Esophagus muscularis mucosa (tissue), 4 donors: ENCODE measurements at regions not wholly inside any gene's neighbourhood (a gene's known extent, or its start where the extent isn't known, plus 50 kb on each side); places are given as distances from the start of the nearest gene placed in this dataset.

Experiments used
- DNase-seq: peaks from one replicate; pipeline ENCODE4 v3.0.0-alpha.2; 2017; ENCODE audit errors: extremely low spot score
- H3K27ac ChIP-seq, 4 donors: fragments of 200-600 bp; sonication (generic); replicated peaks in 1 of 4; 1 replicate in 3 of 4; 2 replicates in 1 of 4; pipeline ENCODE4 v1.5.1; 2016 to 2019; ENCODE audit warnings: mild to moderate bottlenecking in 1 of 4
- H3K27me3 ChIP-seq, 4 donors: fragments of 200-600 bp; sonication (generic); one replicate each; pipeline versions ENCODE4 v1.5.1 to v1.6.0; 2016 to 2019
- H3K36me3 ChIP-seq, 4 donors: fragments of 200-600 bp; sonication (generic); one replicate each; pipeline ENCODE4 v1.5.1; 2016 to 2019
- H3K4me1 ChIP-seq, 4 donors: fragments of 200-600 bp; sonication (generic); one replicate each; pipeline ENCODE4 v1.5.1; 2016 to 2019
- H3K4me3 ChIP-seq, 4 donors: fragments of 200-600 bp; sonication (generic); 1 replicate in 2 of 4; 2 replicates in 2 of 4; pipeline ENCODE4 v1.5.1; 2016 to 2019; ENCODE audit warnings: mild to moderate bottlenecking in 4 of 4, moderate library complexity in 1 of 4
- H3K9me3 ChIP-seq, 4 donors: fragments of 200-600 bp; sonication (generic); 1 replicate in 3 of 4; 2 replicates in 1 of 4; pipeline ENCODE4 v1.5.1; 2016 to 2019
- EP300 ChIP-seq: sonication (generic); formaldehyde crosslinking; IDR thresholded peaks from one replicate; pipeline ENCODE4 v1.6.1; 2017; ENCODE audit warnings: antibody characterized with exemption
- POLR2A ChIP-seq: fragments of 450-650 bp; IDR thresholded peaks from one replicate; pipeline ENCODE4 v1.6.1; 2017; ENCODE audit warnings: antibody characterized with exemption, moderate library complexity, mild to moderate bottlenecking, low read depth
- POLR2AphosphoS5 ChIP-seq, 2 donors: sonication (generic); formaldehyde crosslinking; IDR thresholded peaks; one replicate each; pipeline ENCODE4 v1.6.1; 2017; ENCODE audit warnings: antibody characterized with exemption in 2 of 2
- WGBS: methylation state at CpG from one replicate; pipeline ENCODE4 v1.1.5; 2018; 5-methylcytosine and 5-hydroxymethylcytosine counted together
- intact Hi-C: fragments of 100-400 bp; cut with DNase I; formaldehyde crosslinking; loops from one replicate; pipeline ENCODE4 v1.15.1; 2023
- TF ChIP-seq, protein P1 (sequence below), 3 experiments: fragments of 200-600 bp in 2 of 3; fragments of 450-650 bp in 1 of 3; sonication (generic) in 2 of 3; IDR thresholded peaks; one replicate each; pipeline ENCODE4 v1.5.1; 2017 to 2019; ENCODE audit warnings: antibody characterized with exemption in 3 of 3, mild to moderate bottlenecking in 2 of 3, moderate library complexity in 1 of 3

DNA sequence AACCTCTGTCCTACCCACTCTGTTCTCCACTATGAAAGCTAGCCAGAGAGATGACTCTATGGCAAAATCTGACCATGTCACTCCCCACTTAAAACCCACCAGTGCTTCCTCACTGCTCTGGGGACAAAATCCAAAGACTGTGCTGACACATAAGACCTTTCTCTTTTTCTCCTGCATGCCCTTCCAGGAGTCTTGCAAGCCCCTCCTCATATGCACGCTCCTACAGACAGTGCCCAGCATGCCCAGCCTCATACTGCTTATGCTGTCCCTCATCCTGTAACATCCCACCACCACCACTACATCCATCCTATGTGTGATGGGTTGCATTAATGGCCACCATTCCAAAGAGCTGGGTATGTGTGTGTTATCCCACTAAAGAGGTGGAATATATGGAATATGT is 118.3 kb downstream of the BUD13 start:
- Histone ChIP-seq H3K4me1 (no peaks in the 10 kb centered on the region), H3K4me3 (no peak overlapping the region), H3K27me3 (peaks cover 0 to 12% (median 0%) of the 10 kb centered on the region in 4 donors), H3K27ac (no peak overlapping the region), H3K36me3 (no peaks in the 10 kb centered on the region), H3K9me3 (peaks cover 0 to 10% (median 8%) of the 10 kb centered on the region in 4 donors)
- 93% methylated on average over 1 of the region's 1 CpG for WGBS
- TF ChIP-seq POLR2A (no peak), POLR2AphosphoS5 (IDR thresholded peaks at IDR 0.05) (no peak), EP300 (no peak)
- TF ChIP-seq, protein P1, sequence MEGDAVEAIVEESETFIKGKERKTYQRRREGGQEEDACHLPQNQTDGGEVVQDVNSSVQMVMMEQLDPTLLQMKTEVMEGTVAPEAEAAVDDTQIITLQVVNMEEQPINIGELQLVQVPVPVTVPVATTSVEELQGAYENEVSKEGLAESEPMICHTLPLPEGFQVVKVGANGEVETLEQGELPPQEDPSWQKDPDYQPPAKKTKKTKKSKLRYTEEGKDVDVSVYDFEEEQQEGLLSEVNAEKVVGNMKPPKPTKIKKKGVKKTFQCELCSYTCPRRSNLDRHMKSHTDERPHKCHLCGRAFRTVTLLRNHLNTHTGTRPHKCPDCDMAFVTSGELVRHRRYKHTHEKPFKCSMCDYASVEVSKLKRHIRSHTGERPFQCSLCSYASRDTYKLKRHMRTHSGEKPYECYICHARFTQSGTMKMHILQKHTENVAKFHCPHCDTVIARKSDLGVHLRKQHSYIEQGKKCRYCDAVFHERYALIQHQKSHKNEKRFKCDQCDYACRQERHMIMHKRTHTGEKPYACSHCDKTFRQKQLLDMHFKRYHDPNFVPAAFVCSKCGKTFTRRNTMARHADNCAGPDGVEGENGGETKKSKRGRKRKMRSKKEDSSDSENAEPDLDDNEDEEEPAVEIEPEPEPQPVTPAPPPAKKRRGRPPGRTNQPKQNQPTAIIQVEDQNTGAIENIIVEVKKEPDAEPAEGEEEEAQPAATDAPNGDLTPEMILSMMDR (IDR thresholded peaks at IDR 0.05), result no peak
- no peak for DNase-seq
- intact Hi-C loops, result no loop called here

DNA sequence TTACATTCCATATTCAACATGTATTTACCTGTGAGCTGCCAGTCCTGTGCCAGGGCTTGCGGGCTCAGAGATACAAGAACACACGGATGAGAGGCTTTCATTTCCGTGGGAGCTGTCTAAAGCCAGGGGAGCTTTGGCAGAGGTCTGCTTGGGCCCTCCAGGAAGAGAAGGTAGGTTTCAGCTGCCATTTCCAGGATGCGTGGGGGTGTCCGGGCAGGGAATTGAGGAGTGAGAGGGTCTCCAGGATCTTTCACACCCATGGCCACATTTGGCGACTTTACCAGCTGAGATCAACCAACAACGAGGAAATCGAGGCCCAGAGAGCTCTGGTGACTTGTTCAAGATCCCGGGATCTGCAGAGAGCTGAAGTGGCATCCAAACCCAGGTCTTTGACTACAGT is 119.6 kb downstream of the BUD13 start:
- no peak for DNase-seq
- Histone ChIP-seq H3K36me3 (no peaks in the 10 kb centered on the region), H3K27ac (no peak overlapping the region), H3K27me3 (peaks cover 0 to 3% (median 0%) of the 10 kb centered on the region in 4 donors), H3K4me1 (no peaks in the 10 kb centered on the region), H3K9me3 (peaks cover 0 to 10% (median 8%) of the 10 kb centered on the region in 4 donors), H3K4me3 (no peak overlapping the region)
- 77% methylated on average over 9 of the region's 9 CpGs for WGBS
- TF ChIP-seq EP300, result no peak
- TF ChIP-seq, protein P1 (IDR thresholded peaks at IDR 0.05), result no peak
- intact Hi-C loops, result no loop called here

DNA sequence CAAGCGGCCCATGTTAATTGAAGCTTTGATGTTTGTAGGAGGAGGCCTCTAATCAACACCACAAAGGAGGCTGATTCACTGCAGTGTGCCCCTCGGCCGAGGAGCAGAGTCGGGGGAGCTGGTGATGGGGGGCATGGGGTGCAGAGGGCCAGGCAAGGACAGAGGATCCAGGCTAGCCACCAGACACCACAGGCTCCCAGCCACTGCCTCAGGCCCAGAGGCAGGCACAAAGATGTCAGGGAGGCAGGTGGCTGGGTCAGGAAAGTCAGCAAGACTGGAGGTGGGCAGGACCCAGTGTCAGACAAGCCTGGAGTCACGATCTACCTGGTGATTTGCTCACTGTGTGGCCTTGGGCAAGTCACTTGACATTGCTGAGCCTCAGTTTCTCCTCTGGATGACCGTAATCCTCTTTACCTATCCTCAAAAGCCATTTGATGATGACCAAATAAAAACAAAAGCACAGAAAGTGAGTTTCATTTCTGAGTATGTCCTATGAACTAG is 121.0 kb downstream of the BUD13 start:
- H3K9me3 ChIP-seq, result peaks cover 0 to 10% (median 8%) of the 10 kb centered on the region in 4 donors
- no peak for TF ChIP-seq POLR2AphosphoS5 (IDR thresholded peaks at IDR 0.05)
- TF ChIP-seq POLR2A, result no peak
- TF ChIP-seq, protein P1 (IDR thresholded peaks at IDR 0.05), result no peak
- TF ChIP-seq EP300, result no peak
- WGBS, result 79% methylated on average over 6 of the region's 6 CpGs
- H3K27ac ChIP-seq, result no peak overlapping the region
- intact Hi-C loops, result no loop called here
- no peaks in the 10 kb centered on the region for H3K27me3 ChIP-seq
- H3K4me1 ChIP-seq, result no peaks in the 10 kb centered on the region
- peak; percentile 90 for DNase-seq
- H3K4me3 ChIP-seq, result no peak overlapping the region
- no peaks in the 10 kb centered on the region for H3K36me3 ChIP-seq

DNA sequence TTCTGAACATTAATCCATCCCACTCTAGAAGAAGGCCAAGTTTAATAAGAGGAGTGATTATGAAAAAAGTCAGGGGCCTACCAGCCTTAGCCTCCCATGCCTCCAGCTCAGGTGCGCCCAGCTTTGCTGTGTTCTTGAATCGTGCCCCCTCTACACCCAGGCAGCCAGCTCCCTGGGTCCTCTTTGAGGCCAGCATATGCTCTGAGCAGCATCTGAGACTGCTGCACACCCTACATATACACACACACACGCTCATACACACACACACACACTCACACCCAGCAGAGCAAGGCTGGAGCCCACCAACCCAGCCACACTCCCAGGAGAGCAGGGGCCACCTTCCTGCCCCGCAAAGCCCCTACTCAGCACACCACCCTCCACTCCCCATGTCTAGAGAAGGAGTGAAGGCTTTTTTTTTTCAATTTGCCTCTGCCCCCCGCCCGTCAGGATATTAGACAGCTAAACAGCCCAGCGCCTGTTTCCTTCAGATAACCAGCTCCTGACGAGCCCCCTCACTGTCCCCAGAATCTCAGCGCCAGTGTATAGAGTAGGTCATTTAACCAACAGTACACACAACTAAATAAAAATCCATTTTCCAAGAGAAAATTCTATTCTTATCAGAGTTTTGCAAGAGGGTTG is 121.6 kb downstream of the BUD13 start:
- Histone ChIP-seq H3K4me3 (no peak overlapping the region), H3K9me3 (peaks cover 0 to 11% (median 10%) of the 10 kb centered on the region in 4 donors), H3K36me3 (no peaks in the 10 kb centered on the region), H3K4me1 (no peaks in the 10 kb centered on the region), H3K27me3 (no peaks in the 10 kb centered on the region), H3K27ac (no peak overlapping the region)
- intact Hi-C loops, result no loop called here
- TF ChIP-seq EP300 (no peak), POLR2AphosphoS5 (IDR thresholded peaks at IDR 0.05) (no peak), POLR2A (no peak)
- TF ChIP-seq, protein P1 (IDR thresholded peaks at IDR 0.05), result no peak
- peak; percentile 85 for DNase-seq
- WGBS, result 76% methylated on average over 8 of the region's 9 CpGs

DNA sequence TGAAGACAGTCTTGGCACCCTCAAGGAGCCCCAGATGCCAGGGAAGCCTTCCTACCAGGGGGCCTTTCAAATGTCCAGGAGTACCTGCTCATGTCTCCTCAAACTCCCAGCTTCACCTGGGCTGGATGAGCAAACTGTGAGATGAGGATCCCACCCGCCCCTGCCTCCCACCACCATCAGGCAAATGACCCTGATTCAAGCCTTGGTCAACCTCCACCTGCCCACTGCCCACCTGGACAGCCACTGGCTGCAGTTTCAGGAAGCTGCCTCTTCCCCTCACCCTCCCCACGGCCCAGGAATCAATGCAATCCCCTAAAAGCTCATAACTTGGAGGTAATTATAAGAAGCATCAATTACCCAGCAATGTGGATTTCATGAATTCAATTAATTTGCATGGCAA is 122.7 kb downstream of the BUD13 start:
- Histone ChIP-seq H3K4me3 (no peak overlapping the region), H3K9me3 (peaks cover 0 to 18% (median 11%) of the 10 kb centered on the region in 4 donors), H3K27me3 (no peaks in the 10 kb centered on the region), H3K4me1 (no peaks in the 10 kb centered on the region), H3K36me3 (no peaks in the 10 kb centered on the region), H3K27ac (no peak overlapping the region)
- intact Hi-C loops, result no loop called here
- no CpG with 5 or more reads among the region's 2 CpGs for WGBS
- peak; percentile 83 for DNase-seq
- TF ChIP-seq, protein P1 (IDR thresholded peaks at IDR 0.05), result no peak
- TF ChIP-seq POLR2AphosphoS5 (IDR thresholded peaks at IDR 0.05) (no peak), EP300 (no peak), POLR2A (no peak)
